ENCODE measurements at regions not wholly inside any gene's neighbourhood (a gene's known extent, or its start where the extent isn't known, plus 50 kb on each side); places are given as distances from the start of the nearest gene placed in this dataset.

- Mint-ChIP-seq H3K27ac (ENCODE audit: unreplicated experiment) (no peak overlapping the region), H3K9me3 (ENCODE audit: unreplicated experiment) (no peaks in the 10 kb centered on the region), H3K27me3 (ENCODE audit: insufficient read depth, unreplicated experiment) (peaks cover 5% of the 10 kb centered on the region), H3K36me3 (ENCODE audit: insufficient read depth, unreplicated experiment) (no peaks in the 10 kb centered on the region), H3K4me3 (ENCODE audit: unreplicated experiment) (no peak overlapping the region), H3K4me1 (ENCODE audit: low read depth, unreplicated experiment) (no peaks in the 10 kb centered on the region)
- Histone ChIP-seq H3K9me3 (no peaks in the 10 kb centered on the region), H3K4me3 (ENCODE audit: low read depth, low read length) (no peak overlapping the region), H3K36me3 (ENCODE audit: control insufficient read depth, insufficient read depth, low read length) (no peaks in the 10 kb centered on the region), H3K4me1 (no peaks in the 10 kb centered on the region; the same call in 1 of the 2 replicates), H3K27me3 (replicated peaks; ENCODE audit: control insufficient read depth, insufficient read depth, low read length) (no peaks in the 10 kb centered on the region)
- intact Hi-C loops (cut with micrococcal nuclease; ENCODE audit: unreplicated experiment): no loop called here
- BruUV-seq (replicated peaks): no TSS peak
- ChIA-PET CTCF (no interaction called here), POLR2A (no interaction called here)
- TF ChIP-seq CTCF (IDR thresholded peaks at IDR 0.05; ENCODE audit: insufficient read depth in 1 of 2, low read depth in 1 of 2, low read length in 1 of 2, severe bottlenecking in 1 of 2, unreplicated experiment in 1 of 2): no peak
- no peak for DNase-seq
Measured at GRCh38 chr1:221850470-221851187, 108.7 kb upstream of the DUSP10 start.

GRCh38 chr1:221849897-221850296, 108.0 kb upstream of the DUSP10 start:
- DNase-seq: no peak
- Mint-ChIP-seq H3K4me1 (ENCODE audit: low read depth, unreplicated experiment) (no peaks in the 10 kb centered on the region), H3K4me3 (ENCODE audit: unreplicated experiment) (no peak overlapping the region), H3K27me3 (ENCODE audit: insufficient read depth, unreplicated experiment) (peaks cover 5% of the 10 kb centered on the region), H3K36me3 (ENCODE audit: insufficient read depth, unreplicated experiment) (no peaks in the 10 kb centered on the region), H3K27ac (ENCODE audit: unreplicated experiment) (no peak overlapping the region), H3K9me3 (ENCODE audit: unreplicated experiment) (no peaks in the 10 kb centered on the region)
- no TSS peak for BruUV-seq (replicated peaks)
- no peaks in the 10 kb centered on the region for H3K27me3 ChIP-seq (replicated peaks; ENCODE audit: control insufficient read depth, insufficient read depth, low read length)
- H3K4me3 ChIP-seq (ENCODE audit: low read depth, low read length): no peak overlapping the region
- ChIA-PET CTCF (no interaction called here), POLR2A (no interaction called here)
- no peaks in the 10 kb centered on the region for H3K9me3 ChIP-seq
- no peak for TF ChIP-seq CTCF (IDR thresholded peaks at IDR 0.05; ENCODE audit: insufficient read depth in 1 of 2, low read depth in 1 of 2, low read length in 1 of 2, severe bottlenecking in 1 of 2, unreplicated experiment in 1 of 2)
- intact Hi-C loops (cut with micrococcal nuclease; ENCODE audit: unreplicated experiment): no loop called here
- H3K4me1 ChIP-seq: no peaks in the 10 kb centered on the region; the same call in 1 of the 2 replicates
- no peaks in the 10 kb centered on the region for H3K36me3 ChIP-seq (ENCODE audit: control insufficient read depth, insufficient read depth, low read length)

GRCh38 chr1:221849110-221849509, 107.2 kb upstream of the DUSP10 start:
- no peaks in the 10 kb centered on the region for H3K27me3 ChIP-seq (replicated peaks; ENCODE audit: control insufficient read depth, insufficient read depth, low read length)
- no peaks in the 10 kb centered on the region; the same call in 1 of the 2 replicates for H3K4me1 ChIP-seq
- ChIA-PET CTCF (no interaction called here), POLR2A (no interaction called here)
- BruUV-seq (replicated peaks): no TSS peak
- no peaks in the 10 kb centered on the region for H3K9me3 ChIP-seq
- H3K36me3 ChIP-seq (ENCODE audit: control insufficient read depth, insufficient read depth, low read length): no peaks in the 10 kb centered on the region
- TF ChIP-seq CTCF (IDR thresholded peaks at IDR 0.05; ENCODE audit: insufficient read depth in 1 of 2, low read depth in 1 of 2, low read length in 1 of 2, severe bottlenecking in 1 of 2, unreplicated experiment in 1 of 2): no peak
- Mint-ChIP-seq H3K27ac (ENCODE audit: unreplicated experiment) (no peak overlapping the region), H3K4me3 (ENCODE audit: unreplicated experiment) (no peak overlapping the region), H3K4me1 (ENCODE audit: low read depth, unreplicated experiment) (no peaks in the 10 kb centered on the region), H3K36me3 (ENCODE audit: insufficient read depth, unreplicated experiment) (no peaks in the 10 kb centered on the region), H3K9me3 (ENCODE audit: unreplicated experiment) (no peaks in the 10 kb centered on the region), H3K27me3 (ENCODE audit: insufficient read depth, unreplicated experiment) (peaks cover 5% of the 10 kb centered on the region)
- intact Hi-C loops (cut with micrococcal nuclease; ENCODE audit: unreplicated experiment): no loop called here
- no peak for DNase-seq
- H3K4me3 ChIP-seq (ENCODE audit: low read depth, low read length): no peak overlapping the region

Data from Caco-2 (cell line).